HepG2 (cell line): ENCODE measurements at regions not wholly inside any gene's neighbourhood (a gene's known extent, or its start where the extent isn't known, plus 50 kb on each side); places are given as distances from the start of the nearest gene placed in this dataset.

Experiments
- ZNF251 ChIP-seq: sonication (generic); formaldehyde crosslinking; IDR thresholded peaks from 2 replicates; pipeline ENCODE4 v1.9.0; 2021; ENCODE audit warnings: mild to moderate bottlenecking, missing genetic modification reagents
- TF ChIP-seq, protein P1 (sequence below), 2 experiments: fragments of 450-650 bp in 1 of 2; sonication (generic) in 1 of 2; formaldehyde crosslinking in 1 of 2; IDR thresholded peaks; 2 replicates each; pipeline versions ENCODE4 v1.6.1 to v1.8.0; 2016 to 2022; ENCODE audit warnings: antibody characterized with exemption in 1 of 2, mild to moderate bottlenecking in 1 of 2, missing genetic modification reagents in 1 of 2
- TF ChIP-seq, protein P2 (sequence below): IDR thresholded peaks from 2 replicates; pipeline ENCODE4 v1.6.1; 2012; ENCODE audit warnings: inconsistent platforms

DNA sequence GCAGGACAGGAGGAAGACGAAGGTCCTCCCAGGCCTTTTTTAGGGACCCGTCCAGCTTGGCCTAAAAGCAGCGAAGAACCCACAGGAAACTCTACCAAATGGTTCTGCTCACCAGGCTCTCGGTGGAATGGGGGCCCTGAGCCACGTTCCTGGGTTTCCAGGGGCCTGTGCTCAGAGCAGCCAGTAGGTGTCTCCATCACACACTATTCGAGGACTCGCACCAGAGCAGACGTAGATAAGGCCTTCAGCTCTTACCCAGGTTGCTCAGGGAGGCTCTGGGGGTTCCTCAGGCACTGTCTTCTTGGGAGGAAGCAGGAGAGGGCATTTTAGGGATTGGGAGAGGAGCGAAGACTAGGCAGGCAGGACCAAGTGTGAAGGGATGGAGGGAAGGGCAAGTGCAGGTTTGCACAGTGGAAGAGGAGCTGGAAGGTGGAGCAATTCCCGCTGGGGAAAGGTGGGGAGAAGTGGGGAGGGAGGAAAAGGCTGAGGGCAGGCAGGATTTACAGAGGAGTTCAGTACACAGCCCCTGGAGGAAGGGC is 157.1 kb downstream of the RGS9 start (continued):
- TF ChIP-seq, protein P1, sequence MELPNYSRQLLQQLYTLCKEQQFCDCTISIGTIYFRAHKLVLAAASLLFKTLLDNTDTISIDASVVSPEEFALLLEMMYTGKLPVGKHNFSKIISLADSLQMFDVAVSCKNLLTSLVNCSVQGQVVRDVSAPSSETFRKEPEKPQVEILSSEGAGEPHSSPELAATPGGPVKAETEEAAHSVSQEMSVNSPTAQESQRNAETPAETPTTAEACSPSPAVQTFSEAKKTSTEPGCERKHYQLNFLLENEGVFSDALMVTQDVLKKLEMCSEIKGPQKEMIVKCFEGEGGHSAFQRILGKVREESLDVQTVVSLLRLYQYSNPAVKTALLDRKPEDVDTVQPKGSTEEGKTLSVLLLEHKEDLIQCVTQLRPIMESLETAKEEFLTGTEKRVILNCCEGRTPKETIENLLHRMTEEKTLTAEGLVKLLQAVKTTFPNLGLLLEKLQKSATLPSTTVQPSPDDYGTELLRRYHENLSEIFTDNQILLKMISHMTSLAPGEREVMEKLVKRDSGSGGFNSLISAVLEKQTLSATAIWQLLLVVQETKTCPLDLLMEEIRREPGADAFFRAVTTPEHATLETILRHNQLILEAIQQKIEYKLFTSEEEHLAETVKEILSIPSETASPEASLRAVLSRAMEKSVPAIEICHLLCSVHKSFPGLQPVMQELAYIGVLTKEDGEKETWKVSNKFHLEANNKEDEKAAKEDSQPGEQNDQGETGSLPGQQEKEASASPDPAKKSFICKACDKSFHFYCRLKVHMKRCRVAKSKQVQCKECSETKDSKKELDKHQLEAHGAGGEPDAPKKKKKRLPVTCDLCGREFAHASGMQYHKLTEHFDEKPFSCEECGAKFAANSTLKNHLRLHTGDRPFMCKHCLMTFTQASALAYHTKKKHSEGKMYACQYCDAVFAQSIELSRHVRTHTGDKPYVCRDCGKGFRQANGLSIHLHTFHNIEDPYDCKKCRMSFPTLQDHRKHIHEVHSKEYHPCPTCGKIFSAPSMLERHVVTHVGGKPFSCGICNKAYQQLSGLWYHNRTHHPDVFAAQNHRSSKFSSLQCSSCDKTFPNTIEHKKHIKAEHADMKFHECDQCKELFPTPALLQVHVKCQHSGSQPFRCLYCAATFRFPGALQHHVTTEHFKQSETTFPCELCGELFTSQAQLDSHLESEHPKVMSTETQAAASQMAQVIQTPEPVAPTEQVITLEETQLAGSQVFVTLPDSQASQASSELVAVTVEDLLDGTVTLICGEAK (IDR thresholded peaks at IDR 0.05): no peak
- TF ChIP-seq, protein P1 (CRISPR knock-in tag; IDR thresholded peaks at IDR 0.05): 0 out of 2 replicates have a peak, but pooled peaks have one; percentile 31
- TF ChIP-seq ZNF251: no peak
- TF ChIP-seq, protein P2, sequence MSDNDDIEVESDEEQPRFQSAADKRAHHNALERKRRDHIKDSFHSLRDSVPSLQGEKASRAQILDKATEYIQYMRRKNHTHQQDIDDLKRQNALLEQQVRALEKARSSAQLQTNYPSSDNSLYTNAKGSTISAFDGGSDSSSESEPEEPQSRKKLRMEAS: no peak
- TF ChIP-seq, all 625 proteins: peak for 73
